Limb (tissue), 2 donors: ENCODE measurements at regions not wholly inside any gene's neighbourhood (a gene's known extent, or its start where the extent isn't known, plus 50 kb on each side); places are given as distances from the start of the nearest gene placed in this dataset.

Experiments used
- DNase-seq, 2 donors: peaks; one replicate each; pipeline ENCODE4 v3.0.0-alpha.2; 2016; ENCODE audit errors: extremely low spot score in 2 of 2

DNA sequence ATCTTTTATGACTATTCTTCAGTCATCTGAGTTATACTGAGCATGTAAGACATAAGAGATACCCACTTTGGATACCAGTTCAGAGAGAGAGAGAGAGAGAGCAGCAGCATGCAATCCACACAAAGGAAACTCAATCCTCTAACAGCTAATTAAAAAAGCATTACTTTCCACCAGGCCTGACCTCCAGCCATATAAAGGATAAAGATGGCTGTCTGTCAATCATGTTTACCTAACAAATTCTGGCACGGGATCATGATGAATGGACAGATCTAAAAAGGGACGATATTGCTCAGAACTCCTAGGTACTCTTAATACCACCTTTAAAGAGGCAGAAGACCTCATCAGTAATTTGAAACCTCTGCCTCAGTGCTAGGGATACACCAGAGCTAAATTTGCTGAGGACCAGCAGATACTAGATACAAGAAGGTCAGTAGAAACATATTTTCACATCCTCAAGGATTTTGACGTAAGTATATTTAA lies 159.2 kb downstream of the RPS12 start:
- DNase-seq, result no peak

DNA sequence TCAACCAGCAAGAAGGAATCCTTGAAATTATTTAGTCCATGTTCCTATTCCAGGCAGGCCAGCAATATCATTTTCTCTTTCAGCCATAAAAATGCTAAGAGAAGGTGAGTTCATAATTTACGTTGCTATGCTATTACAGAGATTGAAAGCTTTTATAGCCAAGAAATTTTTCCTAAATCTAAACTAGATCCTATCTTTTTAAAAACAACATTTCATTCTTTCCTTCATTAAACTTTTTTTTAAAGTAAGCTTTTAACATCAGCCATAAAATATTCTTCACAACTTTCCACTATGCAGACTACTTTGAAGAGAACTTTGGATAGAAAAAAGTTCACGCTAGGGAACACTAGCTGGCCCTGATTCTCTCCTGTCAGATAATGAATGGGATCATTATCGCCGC lies 159.8 kb downstream of the RPS12 start:
- no peak for DNase-seq

DNA sequence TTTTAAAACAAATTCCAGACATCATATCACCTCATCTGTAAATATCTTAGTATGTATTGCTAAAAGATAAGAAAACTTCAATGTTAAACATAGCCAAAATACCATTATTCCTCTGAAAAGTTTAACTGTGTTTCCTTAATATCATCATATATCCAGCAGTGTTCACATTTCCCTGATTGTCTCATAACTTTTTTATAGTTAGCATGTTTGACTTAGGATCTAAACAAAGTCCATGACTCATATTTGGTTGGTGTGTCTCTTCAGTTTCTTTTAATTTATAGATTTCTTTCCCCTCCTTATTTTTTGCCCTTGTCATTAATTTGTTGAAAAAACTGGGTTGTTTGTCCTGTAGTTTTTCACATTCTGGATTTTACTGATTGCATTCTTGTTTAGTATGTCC lies 163.0 kb downstream of the RPS12 start:
- no peak for DNase-seq

DNA sequence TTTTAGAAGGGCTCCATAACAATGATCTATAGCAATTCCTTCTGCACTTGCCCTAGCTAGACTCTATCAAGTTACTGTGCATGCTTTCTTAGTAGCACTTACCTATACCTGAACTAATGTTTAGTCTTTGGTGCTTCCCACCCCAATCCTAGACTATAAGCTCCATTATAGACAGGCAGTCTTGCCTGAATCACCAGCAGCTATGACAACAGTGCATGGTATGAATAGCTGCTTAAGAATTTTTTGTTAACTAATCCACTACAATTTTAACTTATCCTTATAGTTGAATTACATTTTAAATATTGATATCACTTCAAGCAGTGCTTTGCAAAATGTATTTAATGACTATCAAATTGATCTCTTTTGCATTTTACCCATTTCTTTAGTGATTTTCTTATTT lies 164.3 kb downstream of the RPS12 start:
- no peak for DNase-seq

DNA sequence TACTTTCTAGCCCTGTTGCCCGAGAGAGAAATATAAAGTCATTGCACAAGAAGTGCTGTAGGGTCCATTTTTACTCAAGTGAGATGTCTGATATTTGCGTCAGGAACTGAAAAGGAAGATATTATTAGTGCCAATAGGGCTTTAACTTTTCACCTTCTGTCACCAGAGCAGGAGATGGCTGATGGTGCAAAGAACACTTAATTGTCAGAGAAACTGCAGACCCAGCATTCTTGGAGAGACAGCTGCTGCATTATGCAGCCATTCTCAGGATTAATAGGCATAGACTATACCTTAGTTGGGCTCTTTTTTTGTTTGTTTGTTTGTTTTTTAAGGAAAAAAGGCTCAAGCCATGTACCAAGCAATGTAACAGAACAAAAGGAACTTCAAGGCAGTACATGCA lies 179.4 kb downstream of the RPS12 start:
- no peak for DNase-seq

DNA sequence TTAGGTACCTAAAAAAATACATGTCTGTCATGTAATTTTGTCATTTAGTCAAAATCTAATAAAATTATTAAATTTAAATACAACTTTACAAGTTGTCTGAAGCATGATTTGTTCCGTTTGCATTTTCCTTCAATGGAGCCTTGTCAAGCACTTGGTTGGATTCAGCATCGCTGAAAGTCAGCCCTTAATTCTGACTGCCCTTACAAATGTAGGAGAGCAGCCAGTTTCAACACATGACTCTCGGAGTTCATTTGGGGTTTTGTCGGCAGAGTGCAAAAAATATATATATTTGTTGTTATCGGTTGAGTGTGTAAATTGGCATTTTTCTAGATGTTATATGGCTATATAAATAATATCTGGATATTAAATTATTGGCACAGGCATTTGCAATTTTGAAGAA lies 180.6 kb downstream of the RPS12 start:
- DNase-seq, result no peak

DNA sequence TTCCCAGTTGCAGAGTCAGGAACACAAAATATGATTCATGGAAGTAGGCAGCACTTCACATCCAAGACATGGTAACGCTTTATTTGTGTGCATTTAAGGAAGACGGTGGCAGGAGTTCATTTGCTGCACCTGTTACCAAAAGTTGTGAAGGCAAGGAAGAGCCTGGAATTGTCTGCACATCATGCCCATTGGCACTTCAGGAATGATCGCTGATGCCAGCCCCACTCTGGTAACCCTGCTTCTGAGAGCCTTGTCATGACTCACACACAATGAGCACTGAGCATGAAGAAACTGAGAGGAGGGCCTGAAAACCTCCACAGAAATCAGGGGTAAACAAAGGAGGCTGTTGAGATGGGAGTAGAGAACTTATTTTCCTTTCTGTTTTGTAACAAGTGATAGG lies 181.1 kb downstream of the RPS12 start:
- no peak for DNase-seq

DNA sequence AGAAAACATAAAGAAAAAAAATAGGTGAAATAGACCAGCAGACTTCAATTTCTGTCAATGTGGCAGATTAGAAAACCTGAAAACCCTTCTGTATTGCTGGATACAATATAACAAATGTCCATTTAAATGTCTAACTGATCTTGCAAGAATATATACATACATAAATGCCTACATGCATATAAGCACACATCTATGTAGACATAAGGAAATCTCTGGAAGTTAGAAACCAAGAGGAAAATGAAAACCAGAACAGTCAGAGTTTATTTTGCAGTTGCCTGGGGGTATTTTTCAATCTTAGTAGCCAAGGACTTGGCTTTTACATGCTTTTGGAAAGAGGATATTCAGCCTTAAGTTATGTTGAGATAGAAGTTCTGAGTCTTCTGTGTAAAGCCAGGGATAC lies 184.0 kb downstream of the RPS12 start:
- no peak for DNase-seq

DNA sequence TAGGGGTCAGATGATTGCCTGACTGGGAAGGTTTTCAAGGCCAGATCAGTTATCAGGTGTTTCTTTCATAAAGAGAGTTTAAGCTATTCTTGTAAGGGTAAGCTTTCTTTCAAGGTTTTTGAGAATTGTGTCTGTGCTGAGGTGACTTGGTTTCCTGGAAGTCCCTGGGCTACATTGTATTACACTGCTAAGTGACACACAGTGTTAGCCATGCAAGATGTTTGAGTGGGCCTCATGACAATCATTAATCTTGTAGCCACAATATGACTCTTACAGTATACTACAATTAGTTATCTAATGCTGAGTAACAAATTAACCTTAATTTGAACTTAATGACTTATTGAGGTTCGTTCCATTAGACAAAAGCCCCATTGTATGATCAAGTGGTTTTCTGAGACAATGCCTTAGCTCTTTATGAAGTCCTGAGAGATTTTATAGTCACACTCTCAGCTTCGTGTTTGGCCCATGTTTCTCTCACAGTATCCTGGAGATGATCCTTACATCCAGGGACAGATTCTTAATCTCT lies 186.7 kb downstream of the RPS12 start:
- DNase-seq, result no peak

DNA sequence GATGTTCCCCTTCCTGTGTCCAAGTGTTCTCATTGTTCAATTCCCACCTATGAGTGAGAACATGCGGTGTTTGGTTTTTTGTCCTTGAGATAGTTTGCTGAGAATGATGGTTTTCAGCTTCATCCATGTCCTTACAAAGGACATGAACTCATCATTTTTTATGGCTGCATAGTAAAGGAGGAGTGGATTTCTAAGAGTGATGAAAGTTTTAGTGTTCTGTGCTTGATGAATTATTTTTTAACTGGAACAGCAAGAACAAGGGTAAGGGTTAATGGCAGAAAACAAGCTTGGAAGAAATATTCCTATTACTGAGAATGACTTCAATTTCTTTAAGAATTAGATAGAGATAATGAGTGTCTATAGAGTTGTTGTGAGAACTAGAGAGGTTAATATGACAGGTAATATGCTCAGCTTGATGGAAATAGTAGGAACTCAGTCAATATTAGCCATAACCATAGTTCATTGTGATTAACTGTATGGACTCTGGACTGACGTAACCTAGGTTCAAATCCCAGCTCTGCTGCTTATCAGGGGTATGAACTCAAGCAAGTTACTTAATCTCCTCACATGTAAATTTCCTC lies 190.0 kb downstream of the RPS12 start:
- no peak for DNase-seq

DNA sequence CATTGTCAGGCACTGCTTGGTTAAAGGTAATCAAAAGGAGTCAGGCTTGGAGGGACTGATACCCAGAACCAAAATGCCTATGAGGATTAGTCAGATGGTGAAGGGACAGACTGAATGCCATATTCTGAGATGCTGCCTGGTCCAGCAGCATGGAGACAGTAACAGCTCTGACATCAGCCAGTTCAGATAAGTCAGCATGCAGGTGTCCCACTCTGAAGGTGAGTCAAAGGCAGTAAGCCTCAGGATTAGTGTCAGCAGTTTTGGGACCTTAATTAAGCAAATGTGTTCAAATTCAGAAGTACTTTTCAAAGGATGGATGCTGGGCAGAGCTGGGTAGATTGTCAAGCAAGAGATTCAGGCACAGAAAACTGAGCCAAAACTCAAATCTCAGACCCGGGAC lies 198.4 kb downstream of the RPS12 start:
- no peak for DNase-seq

DNA sequence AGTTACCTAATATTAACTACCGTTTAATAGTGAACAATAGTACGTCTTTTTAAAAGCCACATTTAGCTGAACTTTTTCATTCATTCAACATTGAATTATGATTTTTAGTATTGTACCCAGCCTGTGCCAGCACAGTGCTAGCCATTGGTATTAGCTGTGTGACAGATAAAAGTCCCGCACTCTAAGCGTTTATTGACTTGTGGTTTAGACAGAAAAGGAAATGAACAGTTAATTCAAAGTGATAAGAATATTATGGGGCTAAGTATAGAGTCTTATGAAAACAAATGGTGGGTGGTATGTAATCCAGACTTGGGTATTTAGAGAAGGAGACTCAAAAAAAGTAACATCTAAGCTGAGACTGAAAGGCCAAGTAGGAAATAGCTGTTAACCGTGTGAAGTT lies 202.3 kb downstream of the RPS12 start:
- no peak for DNase-seq

DNA sequence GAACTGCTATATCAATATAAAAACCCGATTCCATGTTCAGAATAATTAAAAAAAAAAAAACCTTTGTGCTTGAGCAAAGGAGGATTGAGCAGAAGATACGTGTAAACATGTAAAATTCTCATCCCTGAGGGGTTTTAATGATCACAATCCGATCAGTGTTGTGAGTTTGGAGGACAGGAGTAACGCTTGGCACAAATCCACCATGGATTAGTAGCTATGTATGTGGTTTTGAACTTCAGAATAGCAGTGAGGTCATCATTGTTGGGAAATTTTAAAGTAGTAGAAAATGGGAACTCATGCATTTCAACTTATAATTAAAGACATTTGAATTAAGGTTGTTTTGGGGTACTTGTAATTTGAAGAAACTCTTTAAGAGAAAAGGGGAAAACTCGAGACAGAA lies 203.2 kb downstream of the RPS12 start:
- DNase-seq, result no peak

DNA sequence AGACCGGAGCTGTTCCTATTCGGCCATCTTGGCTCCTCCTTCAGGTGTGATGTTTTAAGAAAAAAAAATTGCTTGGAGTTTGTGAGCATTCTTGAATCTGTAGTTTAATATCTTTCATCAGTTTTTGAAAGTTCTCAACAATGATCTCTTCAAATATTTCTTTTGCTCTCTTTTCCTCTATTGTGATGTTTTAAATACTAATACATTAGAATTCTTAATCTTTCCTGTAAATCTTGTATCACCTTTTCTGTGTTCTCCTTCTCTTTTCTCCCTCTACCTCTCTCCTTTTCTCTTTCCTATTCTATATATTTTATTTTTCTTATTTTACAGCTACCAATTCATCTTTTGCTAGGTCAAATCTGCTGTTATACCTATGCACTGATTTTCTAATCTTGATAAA lies 212.3 kb downstream of the RPS12 start:
- no peak for DNase-seq

DNA sequence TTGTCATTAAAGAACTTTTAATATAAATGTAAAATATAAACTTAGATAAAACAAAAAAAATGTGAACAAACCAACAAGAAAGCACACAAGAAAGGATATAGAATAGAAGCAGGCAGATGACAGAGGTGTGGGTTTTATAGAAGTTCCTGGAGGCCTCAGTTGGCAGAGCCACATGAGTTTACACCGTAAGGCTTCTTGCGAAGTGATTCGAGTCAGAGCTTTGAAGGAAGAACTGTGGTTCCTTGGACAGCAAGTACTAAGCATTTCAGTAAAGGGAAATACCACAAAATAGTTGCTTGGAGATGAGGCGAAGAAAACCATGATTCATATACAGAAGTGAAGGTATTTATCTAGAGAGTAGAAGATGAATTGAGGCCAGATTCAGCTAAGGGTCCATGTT lies 207.9 kb upstream of the EYA4 start:
- DNase-seq, result no peak

DNA sequence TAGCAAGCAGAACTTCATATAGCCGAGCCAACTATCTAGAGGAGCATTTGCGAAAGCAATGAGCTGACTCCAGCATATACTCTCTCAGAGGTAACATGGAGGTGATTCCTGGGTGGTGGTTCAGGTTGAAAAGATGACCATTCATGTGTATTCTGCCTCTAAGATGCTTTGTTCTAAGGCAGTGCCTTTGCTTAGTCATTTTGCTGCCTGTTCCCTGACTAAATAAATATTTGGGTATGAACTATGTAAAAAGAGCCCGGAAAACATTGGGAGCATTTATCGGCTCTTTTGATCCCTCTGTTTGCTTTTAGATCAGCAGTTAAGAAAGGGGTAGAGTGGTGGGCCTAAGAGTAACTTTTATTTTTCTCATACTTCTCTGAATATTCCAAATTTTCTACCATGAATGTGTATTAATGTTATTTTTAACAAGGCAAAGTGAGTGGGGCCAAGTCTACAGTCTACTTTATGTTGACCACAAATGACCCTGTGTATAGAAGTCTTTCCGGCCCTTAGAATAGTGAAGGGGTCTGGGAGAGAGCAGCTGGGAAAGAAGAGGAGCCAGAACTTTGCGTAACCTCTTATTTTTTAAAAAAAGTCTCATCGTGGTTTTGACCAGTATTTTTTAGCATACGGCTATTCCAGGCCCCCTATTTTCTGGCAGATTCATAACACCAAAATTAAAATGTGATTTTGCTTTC lies 206.5 kb upstream of the EYA4 start:
- no peak for DNase-seq

DNA sequence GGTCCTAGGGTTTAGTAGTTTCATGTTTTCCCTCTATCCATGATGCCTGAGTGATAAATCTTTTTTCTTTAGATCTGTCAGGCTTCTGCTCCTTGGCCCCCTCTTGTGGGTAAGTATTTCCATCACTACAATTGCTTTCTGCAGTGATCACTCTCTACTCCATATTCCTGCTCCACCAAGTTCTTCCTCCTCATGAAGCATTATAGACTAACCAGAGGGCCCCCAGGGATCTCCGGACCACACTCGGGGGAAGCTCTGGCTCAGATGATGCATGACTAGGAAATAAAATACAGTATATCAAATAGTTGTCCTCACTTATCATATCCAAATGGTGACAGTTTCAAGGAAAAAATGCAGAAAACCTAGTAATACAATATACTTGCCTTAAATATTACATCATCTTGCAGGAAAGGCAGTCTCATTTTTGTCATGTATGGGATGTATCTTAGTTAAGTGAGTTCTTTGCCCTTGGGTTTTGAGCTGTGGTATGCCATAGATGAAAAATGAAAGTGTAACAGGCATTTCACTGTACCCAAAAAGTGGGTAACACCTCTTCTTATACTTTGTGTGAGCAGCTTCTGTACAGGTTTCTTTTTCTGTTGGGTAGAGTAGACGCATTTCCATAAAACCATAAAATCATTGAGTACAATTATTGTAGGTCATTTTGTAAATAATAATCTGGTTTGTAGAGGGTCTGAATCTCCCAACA lies 200.9 kb upstream of the EYA4 start:
- DNase-seq, result no peak

DNA sequence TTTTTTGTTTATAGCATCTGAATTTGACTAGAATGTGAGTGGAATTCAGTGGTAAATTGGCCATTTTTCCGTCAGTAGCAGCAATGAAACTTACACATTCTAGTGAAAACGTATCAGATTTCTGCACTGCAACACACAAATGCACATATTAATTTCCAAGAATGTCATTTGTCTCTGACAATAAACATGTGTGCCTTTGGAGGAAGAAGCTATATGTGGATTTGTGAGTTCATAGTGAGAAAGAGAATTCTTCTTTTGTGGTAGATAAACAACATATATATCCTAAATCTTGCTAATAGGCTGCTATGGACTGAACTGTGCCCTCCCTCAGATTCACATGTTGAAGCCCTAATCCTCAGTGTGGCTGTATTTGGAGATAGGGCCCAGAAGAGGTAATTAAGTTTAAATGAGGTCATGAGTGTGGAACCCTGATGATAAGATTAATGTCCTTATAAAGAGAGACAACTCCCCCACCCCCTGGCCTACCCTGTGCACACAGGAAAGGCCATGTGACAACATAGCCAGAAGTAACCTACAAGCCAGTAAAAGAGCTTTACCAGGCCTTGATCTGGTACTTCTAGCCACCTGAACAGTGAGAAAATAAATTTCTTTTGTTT lies 200.2 kb upstream of the EYA4 start:
- DNase-seq, result no peak

DNA sequence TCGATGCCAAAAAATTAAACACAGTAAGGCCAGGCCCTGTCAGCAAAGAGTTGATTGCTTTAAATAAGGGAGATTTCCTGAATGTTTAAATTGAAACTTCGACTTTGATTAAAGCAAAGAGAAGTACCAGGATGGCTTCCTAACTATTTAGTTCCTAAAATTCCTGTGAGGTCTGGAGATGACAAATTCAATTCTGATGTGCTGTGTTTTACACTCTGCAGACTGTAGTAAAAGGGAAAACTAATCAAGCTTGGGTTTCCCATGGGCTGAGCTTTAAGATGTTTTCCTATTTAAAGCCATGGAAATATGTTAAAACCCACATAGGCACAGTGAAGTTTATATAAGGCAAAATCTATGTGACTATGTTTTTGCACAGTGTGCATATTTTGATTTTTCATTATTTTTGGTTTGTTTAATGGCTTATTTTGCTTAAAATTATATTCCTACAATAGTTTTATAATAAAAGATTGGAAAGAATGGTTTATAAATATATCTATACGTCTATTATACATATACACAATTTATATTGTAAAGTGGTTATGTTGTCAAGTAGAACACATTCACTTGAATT lies 198.5 kb upstream of the EYA4 start:
- no peak for DNase-seq

DNA sequence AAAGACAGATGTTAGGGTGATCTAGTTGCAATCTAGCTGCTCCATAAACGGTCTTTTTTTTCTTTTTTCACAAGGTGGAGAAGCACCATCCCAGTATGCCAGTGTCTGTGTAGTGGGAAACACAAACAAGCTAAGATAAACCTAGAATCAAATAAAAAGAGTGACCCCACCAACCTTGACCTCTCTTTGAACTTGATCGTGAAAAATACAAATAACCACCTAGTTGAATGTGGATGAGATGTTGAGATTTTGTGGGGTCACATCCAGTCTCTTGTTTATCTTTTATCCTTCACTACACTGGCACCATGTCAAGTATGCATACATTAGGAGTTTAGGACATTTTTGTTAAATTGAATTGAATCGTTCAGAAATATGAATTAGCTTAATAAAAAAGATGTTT lies 194.6 kb upstream of the EYA4 start:
- DNase-seq, result no peak

DNA sequence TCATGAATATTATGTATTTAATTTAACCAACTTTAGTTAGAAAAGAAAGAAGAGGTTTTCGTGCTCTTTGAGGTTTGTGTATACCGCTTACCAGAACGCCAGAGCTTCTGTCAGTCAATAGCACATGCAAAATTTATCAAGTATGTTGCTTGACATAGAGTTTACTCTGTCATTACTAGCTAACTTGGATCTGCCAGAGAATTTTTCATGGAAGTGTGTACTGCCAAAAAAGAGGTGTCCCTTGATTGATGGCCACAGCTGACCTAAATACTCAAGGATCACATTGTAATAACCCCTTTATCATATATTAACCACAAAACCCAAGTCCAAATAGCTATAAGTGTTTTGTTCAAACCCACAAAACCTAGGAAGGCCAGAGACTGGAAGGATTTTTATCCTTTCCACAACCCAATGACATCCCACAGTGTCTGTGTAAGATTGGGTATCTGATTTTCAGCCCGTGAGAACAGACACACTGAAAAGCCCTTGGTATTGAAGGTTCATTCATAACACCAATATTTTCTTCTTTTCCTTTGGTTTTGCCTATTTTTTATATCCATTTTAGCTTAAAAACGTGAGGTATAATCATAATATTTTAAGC lies 194.0 kb upstream of the EYA4 start:
- DNase-seq, result peak in 1 of 2 donors; percentile 48

DNA sequence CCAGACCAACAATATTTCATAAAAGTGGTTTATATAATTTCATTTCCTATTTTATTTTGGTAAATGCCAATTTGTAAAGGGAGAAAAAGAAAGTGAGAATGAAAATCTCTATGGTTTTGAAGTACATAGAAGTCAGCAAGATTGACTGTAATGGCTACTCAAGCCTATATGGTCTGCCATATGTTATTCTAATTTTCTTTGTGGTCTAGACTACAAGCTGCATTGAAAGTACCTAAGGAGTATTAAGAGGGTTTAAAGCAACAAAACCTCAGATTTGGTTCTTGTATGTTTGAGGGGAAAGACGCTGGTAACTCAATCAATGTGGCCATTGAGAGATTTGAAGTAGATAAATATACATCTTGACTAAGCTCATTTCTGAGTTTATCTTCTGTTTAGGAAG lies 193.5 kb upstream of the EYA4 start:
- DNase-seq, result no peak
